CD4-positive, alpha-beta T cell treated with Interferon gamma for 1 hour (primary cell): ENCODE measurements at regions not wholly inside any gene's neighbourhood (a gene's known extent, or its start where the extent isn't known, plus 50 kb on each side); places are given as distances from the start of the nearest gene placed in this dataset.

Source experiments
- DNase-seq: peaks from one replicate; pipeline ENCODE4 v3.0.0-alpha.2; 2020

- DNase-seq = no peak
Observed at GRCh38 chr4:1540601-1541375, 134.5 kb upstream of the NKX1-1 start.

DNA sequence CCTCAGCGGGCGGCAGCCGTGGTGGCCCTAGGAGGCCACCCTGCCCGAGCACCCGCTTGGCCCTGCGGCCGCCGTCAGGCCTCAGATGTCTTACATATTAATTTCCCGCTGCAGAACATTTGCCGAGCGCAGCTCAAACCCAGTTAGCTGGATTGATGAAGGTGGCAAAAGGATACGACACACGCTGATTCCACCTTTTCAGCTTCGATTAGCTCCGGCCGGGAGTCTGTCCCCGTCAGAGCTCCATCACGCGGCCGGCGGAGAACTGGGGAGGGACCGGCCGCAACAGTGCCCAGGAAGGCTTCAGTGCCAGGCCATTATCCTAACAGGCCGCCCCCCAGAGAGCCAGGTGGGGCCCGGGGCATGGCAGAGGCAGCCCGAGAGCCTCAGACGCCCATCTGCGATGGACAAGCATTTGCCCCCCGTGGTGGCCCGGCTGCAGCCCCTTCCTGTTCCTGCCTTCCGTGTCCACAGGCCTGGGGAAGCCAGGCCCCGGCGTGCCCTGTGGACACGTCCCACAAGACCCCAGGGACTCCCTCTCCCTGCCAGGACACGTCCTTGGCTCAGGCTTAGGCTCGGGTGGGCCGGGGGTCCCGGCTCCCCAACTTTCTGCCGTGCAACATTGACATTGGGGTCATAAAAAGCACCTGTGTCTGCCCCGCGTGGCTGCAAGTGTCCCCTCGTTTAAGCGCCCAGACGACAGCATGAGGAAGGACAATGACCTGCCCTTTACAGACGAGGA is 133.8 kb upstream of the NKX1-1 start:
- no peak for DNase-seq

DNA sequence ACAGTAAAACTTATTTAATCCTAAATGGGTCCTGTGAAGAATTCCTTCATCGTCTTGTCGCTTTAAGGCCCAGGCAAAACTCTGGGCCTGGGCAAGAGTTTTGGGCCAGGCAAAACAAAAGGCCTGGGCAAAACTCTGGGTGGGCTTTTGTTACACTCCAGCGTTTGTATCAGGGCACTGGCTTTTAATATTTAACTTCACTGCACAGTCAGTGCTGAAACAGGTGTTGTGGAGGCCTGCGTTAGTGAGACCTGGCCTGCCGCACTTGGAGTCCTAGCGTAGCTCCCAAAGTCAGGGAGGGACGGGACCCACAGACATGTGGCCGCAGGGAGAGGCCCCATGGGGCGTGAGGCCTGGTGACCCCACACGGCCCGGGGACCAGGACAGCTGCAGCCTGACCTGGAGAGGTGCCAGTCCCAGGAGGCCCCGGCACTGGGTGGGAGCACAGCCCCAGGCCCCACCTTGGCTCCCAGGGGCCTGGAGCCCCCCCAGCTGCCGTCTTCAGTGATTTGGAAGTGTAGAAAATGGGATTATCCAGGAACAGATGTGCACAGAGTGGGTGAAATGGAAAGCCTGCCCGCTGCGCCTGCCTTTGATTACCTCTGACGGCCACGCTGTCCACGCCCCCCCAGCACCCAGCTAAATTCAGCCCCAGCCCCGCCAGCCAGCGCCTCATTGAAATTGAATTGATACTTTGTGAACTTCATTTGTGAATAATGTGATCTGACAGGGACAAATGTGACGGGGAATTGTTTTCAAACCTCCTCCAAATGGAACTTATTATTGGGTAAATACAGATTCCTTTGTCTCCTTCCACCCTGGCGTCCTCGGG is 132.9 kb upstream of the NKX1-1 start:
- DNase-seq = no peak

- DNase-seq = no peak
Observed at GRCh38 chr4:1538096-1538410, 131.8 kb upstream of the NKX1-1 start.

DNA sequence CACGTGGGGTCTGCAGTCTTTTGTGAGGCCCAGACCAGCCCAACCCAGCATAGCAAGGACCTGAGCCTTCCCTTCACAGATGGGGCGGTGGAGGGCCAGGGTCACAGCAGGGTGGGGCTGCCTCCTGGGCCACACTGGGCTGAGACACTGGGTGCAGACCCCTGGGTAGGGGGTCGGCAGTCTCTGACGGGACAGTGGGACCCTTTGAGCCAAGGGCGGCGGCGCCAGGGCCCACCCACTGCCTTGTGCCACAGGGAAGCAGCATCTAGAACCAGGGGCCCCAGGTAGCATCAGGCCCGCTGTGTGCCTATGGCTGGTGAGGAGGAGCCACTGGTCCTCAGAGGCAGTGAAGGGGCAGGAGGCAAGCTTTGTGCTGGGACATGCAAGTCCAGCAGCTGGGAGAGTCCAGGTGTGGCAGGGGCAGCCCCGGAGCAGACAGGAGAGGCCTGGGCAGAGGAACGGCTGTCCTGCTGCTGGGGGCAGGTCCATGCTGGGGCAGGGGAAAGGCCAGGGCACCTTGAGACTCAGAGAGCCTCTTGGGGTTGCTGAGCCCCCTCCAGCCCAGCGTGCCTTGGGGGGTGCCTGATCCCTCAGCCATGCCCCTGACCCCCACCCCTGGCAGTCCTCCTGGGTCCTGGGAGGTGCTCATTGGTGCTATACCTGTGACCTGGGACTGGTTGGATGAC is 131.3 kb upstream of the NKX1-1 start:
- DNase-seq = no peak

DNA sequence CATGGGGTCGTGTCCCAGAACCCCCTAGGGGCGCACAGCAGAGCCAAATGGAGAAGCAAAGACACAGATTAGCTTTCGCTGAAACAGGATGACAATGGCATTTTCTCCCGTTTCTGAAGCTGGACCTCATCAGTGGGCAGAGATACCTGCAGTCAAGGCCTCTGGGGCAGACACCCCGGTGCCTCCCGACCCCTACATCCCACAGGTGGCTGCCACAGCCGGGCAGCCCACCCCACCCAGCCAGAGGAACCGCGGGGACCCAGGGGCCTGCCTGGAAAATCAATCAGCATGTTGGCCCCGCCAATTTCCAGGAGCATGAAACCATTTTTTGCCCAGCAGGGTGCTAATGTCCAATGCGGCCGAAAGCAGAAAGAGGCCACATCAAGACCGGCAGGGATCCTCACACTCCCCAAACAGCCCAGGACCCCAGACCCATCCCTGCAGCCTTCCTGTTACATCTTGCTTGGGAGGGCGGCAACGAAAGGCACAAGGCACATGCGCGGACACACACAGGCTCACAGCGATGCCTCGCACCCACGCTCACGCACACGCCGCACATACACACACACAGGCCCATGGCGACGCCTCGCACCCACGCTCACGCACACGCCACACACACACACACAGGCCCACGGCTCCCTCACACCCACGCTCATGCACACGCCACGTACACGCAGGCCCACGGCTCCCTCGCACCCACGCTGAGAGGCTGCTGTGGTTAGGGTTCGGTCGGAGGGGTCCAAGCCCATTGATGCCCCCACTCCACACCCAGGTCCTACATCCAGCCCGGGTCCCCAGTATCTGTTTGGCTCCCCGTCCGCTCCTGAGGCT is 130.6 kb upstream of the NKX1-1 start:
- no peak for DNase-seq

GRCh38 chr4:1535926-1536578 is 129.8 kb upstream of the NKX1-1 start:
- no peak for DNase-seq

- DNase-seq = no peak
Observed at GRCh38 chr4:1534876-1535526, 128.8 kb upstream of the NKX1-1 start.

DNA sequence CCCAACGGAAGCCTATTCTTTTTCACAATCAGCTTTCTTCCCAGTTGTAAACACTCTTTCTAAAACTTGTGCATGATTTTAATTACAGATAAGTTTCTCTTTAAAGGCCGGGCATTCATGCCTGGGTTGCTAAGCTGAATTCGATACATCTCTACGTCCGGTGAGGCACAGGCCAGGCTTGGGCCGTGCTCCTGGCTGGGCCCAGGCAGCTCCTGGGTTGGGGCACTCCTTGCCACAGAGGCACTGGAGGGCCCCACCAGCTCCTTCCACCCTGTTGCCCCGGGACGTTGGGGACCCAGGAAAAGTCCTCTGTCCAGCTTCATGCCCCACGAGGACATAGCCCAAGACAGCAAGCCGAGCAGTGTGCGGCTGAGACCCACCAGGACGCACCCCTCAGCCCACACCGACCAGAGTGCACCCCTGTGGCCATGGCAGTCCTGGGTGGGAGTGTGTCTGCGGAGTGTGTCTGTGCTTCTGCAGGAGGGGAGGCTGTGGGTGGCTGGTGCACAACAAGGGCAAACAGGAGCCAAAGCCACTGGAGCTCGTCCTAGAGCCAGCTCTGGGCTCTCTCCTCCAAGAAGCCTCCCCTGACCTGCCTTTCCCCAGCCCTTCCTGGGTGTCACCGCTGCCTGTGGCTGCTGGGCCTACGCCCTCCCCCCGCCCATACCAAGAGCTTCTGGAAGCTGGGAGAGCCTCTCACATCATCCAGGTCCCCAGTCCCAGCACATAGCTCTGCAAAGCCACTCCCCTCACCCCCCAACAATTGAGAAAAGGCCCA is 128.0 kb upstream of the NKX1-1 start:
- no peak for DNase-seq

DNA sequence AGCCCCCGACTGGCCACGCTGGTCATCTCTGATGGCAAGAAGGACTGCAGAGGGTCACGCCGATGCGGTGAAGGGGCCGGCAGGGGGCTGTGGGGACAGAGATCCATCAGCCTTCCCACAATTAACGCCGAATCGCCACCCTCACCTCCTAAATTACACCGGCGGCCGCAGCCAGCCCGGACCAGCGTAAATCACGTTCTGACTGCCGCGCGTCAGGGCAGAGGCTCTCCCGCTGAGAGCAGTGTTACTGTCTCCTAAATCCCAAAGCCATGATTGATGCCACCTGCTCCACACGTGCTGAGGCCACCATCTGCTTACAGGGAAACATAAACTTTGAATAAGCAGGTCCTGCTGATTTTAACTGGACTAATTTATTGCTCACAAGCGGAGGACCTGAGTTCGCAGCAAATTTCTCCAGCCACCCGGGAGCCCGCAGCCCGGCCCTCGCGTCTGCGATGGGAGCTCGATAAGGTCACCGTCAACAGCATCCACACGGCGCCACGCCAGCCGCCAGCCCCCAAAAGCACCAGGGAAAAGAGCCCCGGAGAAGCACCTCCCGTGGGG is 127.3 kb upstream of the NKX1-1 start:
- DNase-seq = no peak

GRCh38 chr4:1532549-1533395 is 126.5 kb upstream of the NKX1-1 start:
- no peak for DNase-seq

GRCh38 chr4:1531683-1532548 is 125.7 kb upstream of the NKX1-1 start:
- no peak for DNase-seq

- no peak for DNase-seq
Observed at GRCh38 chr4:1530356-1530755, 124.1 kb upstream of the NKX1-1 start.

- no peak for DNase-seq
Observed at GRCh38 chr4:1524761-1525160, 118.5 kb upstream of the NKX1-1 start.

GRCh38 chr4:1523907-1524636 is 117.8 kb upstream of the NKX1-1 start:
- DNase-seq = no peak

- DNase-seq = no peak
Observed at GRCh38 chr4:1523506-1523905, 117.3 kb upstream of the NKX1-1 start.

GRCh38 chr4:1523033-1523432 is 116.8 kb upstream of the NKX1-1 start:
- no peak for DNase-seq
